Heart left ventricle (tissue), 16 donors: ENCODE measurements at regions not wholly inside any gene's neighbourhood (a gene's known extent, or its start where the extent isn't known, plus 50 kb on each side); places are given as distances from the start of the nearest gene placed in this dataset.

ENCODE experiments used
- ATAC-seq, 4 donors: fragments of 200-7000 bp; cut with Tn5 transposase; one replicate each; pipeline ENCODE4 v1.9.1; 2020 to 2022; ENCODE audit warnings: moderate library complexity in 4 of 4, mild to moderate bottlenecking in 3 of 4, moderate number of reproducible peaks in 1 of 4
- DNase-seq, 5 donors: peaks; one replicate each; pipeline ENCODE4 v3.0.0-alpha.2; 2020
- H3K27ac ChIP-seq, 12 donors: fragments of 200-600 bp; sonication (generic) in 4 of 12; one replicate each; pipeline versions ENCODE4 v1.5.0 to v1.8.0; 2016 to 2022; ENCODE audit warnings: mild to moderate bottlenecking in 2 of 12
- H3K27me3 ChIP-seq, 9 donors: fragments of 200-600 bp; sonication (generic) in 2 of 9; one replicate each; pipeline versions ENCODE4 v1.5.1 to v1.8.0; 2016 to 2022; ENCODE audit warnings: mild to moderate bottlenecking in 3 of 9
- H3K36me3 ChIP-seq, 9 donors: fragments of 200-600 bp; sonication (generic) in 2 of 9; one replicate each; pipeline versions ENCODE4 v1.5.0 to v1.8.0; 2018 to 2022; ENCODE audit warnings: mild to moderate bottlenecking in 2 of 9
- H3K4me1 ChIP-seq, 12 donors: fragments of 200-600 bp; sonication (generic) in 4 of 12; one replicate each; pipeline versions ENCODE4 v1.5.0 to v1.8.0; 2016 to 2022; ENCODE audit warnings: mild to moderate bottlenecking in 3 of 12
- H3K4me3 ChIP-seq, 12 donors: fragments of 200-600 bp; sonication (generic) in 4 of 12; one replicate each; pipeline versions ENCODE4 v1.5.0 to v1.8.0; 2017 to 2022; ENCODE audit warnings: mild to moderate bottlenecking in 9 of 12, moderate library complexity in 4 of 12
- H3K9me3 ChIP-seq, 12 donors: fragments of 200-600 bp; sonication (generic) in 4 of 12; one replicate each; pipeline versions ENCODE4 v1.5.0 to v1.8.0; 2016 to 2022; ENCODE audit warnings: mild to moderate bottlenecking in 1 of 12
- POLR2A ChIP-seq, 2 donors: fragments of 450-650 bp; IDR thresholded peaks; one replicate each; pipeline ENCODE4 v1.6.1; 2017; ENCODE audit warnings: antibody characterized with exemption in 2 of 2, mild to moderate bottlenecking in 2 of 2, moderate library complexity in 2 of 2
- WGBS, 4 donors: extraction: QIAGEN DNeasy Blood & Tissue Kit in 2 of 4; methylation state at CpG; one replicate each; pipeline versions ENCODE4 v1.1.5 to v1.1.7; 2013 to 2018; 5-methylcytosine and 5-hydroxymethylcytosine counted together
- intact Hi-C, 10 donors: fragments of 100-400 bp; cut with DNase I; formaldehyde crosslinking; loops; one replicate each; pipeline versions ENCODE4 v1.11.1 to v1.14.2; 2022
- TF ChIP-seq, protein P1 (sequence below), 12 donors: fragments of 200-600 bp; sonication (generic) in 4 of 12; IDR thresholded peaks; one replicate each; pipeline versions ENCODE4 v1.5.0 to v1.8.0; 2018 to 2022; ENCODE audit warnings: antibody characterized with exemption in 12 of 12, mild to moderate bottlenecking in 5 of 12
- donor health status: ischemic (EF 13 %, LVEDD 7.1; RV severe dilation, severe dysfunction).
- donor health status: healthy with polysubstance abuse.
- donor health status: DM: no; HTN: yes; CAD: no.
- donor health status: DM: no; HTN: no; CAD: no.
- donor health status: ischemic (EF 25% LVEDD 6.9; RV normal size, moderate dysfunction).
- donor health status: ischemic (EF 25% LVEDD 5.7; RV mildly dilated, moderate dysfunction).
- donor health status: healthy.
- donor health status: DM: yes; HTN: yes; CAD: no.
- donor health status: ischemic (EF 35%, LVEDD 5.7; RV mildly dilated, moderate dysfunction).
- donor health status: nonischemic (EF 11% LVEDD 7.7; RV severe dilation, severe dysfunction).
- donor health status: DM: yes; HTN: yes; CAD: no.
- donor health status: PGD.
- donor health status: ischemic (EF 29% LVEDD 5.4; RV normal size, mild dysfunction).
- donor health status: nonischemic (EF 23%, LVEDD 6.1; RV moderate dilation, normal function).

DNA sequence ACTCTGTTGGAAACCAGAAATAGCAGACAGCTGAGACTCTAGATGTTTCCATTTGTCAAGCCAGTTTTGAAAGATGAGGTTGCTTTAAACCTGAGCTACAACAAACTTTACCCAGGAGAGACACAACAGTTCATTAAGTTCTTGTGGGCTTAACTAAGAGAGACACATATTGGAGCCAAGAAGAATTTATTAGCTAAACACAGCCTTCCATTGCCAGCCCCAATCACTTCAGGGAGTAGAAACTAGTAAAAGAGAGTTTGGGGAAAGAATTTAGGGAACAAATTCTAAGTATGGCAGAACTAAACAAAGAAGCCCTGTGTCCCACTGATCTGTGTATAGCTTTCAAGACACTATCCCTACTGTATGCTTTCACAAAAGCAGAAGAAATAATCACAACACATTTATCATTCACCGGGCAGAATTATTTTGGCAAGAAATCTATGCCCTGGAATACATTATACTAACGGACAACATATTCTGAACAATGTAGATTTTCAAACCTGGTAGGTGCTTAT is 87.3 kb upstream of the KAZN start:
- TF ChIP-seq, protein P1, sequence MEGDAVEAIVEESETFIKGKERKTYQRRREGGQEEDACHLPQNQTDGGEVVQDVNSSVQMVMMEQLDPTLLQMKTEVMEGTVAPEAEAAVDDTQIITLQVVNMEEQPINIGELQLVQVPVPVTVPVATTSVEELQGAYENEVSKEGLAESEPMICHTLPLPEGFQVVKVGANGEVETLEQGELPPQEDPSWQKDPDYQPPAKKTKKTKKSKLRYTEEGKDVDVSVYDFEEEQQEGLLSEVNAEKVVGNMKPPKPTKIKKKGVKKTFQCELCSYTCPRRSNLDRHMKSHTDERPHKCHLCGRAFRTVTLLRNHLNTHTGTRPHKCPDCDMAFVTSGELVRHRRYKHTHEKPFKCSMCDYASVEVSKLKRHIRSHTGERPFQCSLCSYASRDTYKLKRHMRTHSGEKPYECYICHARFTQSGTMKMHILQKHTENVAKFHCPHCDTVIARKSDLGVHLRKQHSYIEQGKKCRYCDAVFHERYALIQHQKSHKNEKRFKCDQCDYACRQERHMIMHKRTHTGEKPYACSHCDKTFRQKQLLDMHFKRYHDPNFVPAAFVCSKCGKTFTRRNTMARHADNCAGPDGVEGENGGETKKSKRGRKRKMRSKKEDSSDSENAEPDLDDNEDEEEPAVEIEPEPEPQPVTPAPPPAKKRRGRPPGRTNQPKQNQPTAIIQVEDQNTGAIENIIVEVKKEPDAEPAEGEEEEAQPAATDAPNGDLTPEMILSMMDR (IDR thresholded peaks at IDR 0.05) = no peak
- TF ChIP-seq POLR2A (IDR thresholded peaks at IDR 0.05) = no peak
- peaks cover 0 to 3% (median 0%) of the 10 kb centered on the region in 9 donors for H3K27me3 ChIP-seq
- DNase-seq = no peak
- H3K4me3 ChIP-seq = no peak overlapping the region
- H3K9me3 ChIP-seq = no peaks in the 10 kb centered on the region
- no peaks in the 10 kb centered on the region for H3K36me3 ChIP-seq
- intact Hi-C loops = no loop called here
- ATAC-seq = no peak
- WGBS, 4 donors = 77 to 84% (median 81%) methylated on average over 2 of the region's 2 CpGs
- H3K27ac ChIP-seq = no peak overlapping the region
- peaks cover 0 to 4% (median 0%) of the 10 kb centered on the region in 12 donors for H3K4me1 ChIP-seq

DNA sequence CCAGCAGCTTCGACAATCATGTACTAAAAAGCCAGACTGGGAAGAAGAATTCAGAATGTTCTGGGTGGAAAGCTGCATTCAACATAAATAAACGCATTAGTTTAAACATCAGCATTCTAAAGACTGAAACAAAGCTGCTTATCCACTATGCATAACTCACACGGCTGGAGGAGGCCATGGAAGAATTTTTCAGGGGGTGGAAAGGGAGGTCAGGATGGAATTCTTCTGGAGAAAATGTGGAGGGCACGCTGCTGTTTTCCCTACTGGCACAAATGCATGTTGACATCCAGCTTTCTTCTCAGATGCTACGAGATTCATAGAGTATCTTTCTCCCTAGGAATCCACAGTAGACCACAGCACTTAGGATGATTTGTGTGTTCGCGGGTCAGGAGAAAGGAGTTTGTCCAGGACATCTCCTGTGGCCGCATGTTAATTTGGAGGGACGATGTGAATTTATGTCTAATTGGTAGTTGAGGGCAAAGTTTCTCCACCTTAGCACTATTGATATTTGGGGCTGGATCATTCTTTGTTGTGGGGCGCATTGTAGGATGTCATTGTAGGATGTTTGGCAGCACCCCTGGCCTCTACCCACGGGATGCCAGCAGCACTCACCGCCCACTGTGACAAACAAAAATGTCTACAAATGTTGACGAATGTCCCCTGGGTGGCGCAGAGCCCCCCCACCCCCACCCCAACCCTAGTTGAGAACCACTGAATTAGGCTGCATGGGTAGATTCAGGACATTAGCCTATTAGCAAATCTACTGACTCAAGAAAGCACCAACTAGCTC is 86.5 kb upstream of the KAZN start:
- Histone ChIP-seq H3K36me3 (no peaks in the 10 kb centered on the region), H3K4me3 (no peak overlapping the region), H3K27me3 (peaks cover 0 to 3% (median 0%) of the 10 kb centered on the region in 9 donors), H3K4me1 (peaks cover 0 to 4% (median 0%) of the 10 kb centered on the region in 12 donors), H3K27ac (no peak overlapping the region), H3K9me3 (no peaks in the 10 kb centered on the region)
- ATAC-seq (no peak), DNase-seq (no peak)
- intact Hi-C loops = no loop called here
- WGBS, 4 donors = 69 to 72% (median 70%) methylated on average over 14 of the region's 14 CpGs
- TF ChIP-seq, protein P1 (IDR thresholded peaks at IDR 0.05) = no peak
- TF ChIP-seq POLR2A (IDR thresholded peaks at IDR 0.05) = no peak

DNA sequence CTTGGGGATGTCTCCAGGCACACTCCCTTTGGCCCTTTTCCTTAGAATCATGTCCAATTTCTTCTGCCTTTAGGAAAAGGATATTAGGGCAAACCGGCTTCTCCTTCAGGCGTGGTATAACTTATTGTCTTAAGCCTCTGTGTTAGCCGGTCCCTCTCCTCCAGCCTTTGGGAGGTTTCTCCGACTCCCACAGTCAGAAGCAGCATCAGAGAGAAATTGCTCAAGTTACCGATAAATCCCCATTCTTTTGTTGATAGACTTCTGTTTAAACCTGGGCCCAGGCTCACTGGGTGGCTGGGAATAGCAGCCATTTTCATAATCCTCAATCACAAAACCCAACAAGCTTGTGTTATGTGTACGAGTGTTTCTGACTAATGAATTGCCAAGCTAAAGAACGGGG is 85.4 kb upstream of the KAZN start:
- peaks cover 0 to 3% (median 0%) of the 10 kb centered on the region in 9 donors for H3K27me3 ChIP-seq
- no peaks in the 10 kb centered on the region for H3K36me3 ChIP-seq
- H3K4me1 ChIP-seq = peaks cover 0 to 7% (median 0%) of the 10 kb centered on the region in 12 donors
- H3K27ac ChIP-seq = no peak overlapping the region
- no peak for ATAC-seq
- no peak overlapping the region for H3K4me3 ChIP-seq
- WGBS, 4 donors = 67 to 78% (median 71%) methylated on average over 7 of the region's 7 CpGs
- DNase-seq = no peak
- TF ChIP-seq, protein P1 (IDR thresholded peaks at IDR 0.05) = no peak
- no peak for TF ChIP-seq POLR2A (IDR thresholded peaks at IDR 0.05)
- no peaks in the 10 kb centered on the region for H3K9me3 ChIP-seq
- intact Hi-C loops = no loop called here

DNA sequence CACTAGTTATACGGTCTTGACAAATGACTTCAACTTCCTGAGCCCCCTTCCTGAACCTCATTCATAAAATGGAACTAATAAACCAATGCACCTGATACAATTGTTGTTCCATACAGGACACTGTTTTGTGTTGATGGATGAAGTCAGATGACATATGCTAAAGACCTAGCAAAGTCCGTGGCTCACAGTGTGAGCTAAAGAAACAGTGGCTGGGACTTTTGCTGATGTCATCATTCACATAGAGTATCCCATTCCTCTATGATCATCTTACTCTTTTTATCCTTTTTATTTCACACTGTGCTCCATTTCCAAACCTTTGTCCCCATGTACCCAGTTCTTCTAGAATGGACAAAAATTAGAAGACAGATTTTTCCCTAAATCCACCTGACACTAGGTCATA is 83.7 kb upstream of the KAZN start:
- WGBS, 4 donors = 41 to 49% (median 44%) methylated on average over 2 of the region's 2 CpGs
- TF ChIP-seq, protein P1 (IDR thresholded peaks at IDR 0.05) = no peak
- no peak for TF ChIP-seq POLR2A (IDR thresholded peaks at IDR 0.05)
- ATAC-seq = no peak

More for the DNA sequence above, 83.7 kb upstream of the KAZN start:
- no peaks in the 10 kb centered on the region for H3K36me3 ChIP-seq
- no peaks in the 10 kb centered on the region for H3K9me3 ChIP-seq
- intact Hi-C loops = no loop called here
- DNase-seq = no peak
- H3K27me3 ChIP-seq = peaks cover 0 to 12% (median 0%) of the 10 kb centered on the region in 9 donors
- H3K27ac ChIP-seq = no peak overlapping the region
- no peak overlapping the region for H3K4me3 ChIP-seq
- H3K4me1 ChIP-seq = peaks cover 0 to 7% (median 0%) of the 10 kb centered on the region in 12 donors
